ENCODE measurements at regions not wholly inside any gene's neighbourhood (a gene's known extent, or its start where the extent isn't known, plus 50 kb on each side); places are given as distances from the start of the nearest gene placed in this dataset.

- H3K9me3 ChIP-seq (replicated peaks): no peaks in the 10 kb centered on the region
- TF ChIP-seq, protein P1, sequence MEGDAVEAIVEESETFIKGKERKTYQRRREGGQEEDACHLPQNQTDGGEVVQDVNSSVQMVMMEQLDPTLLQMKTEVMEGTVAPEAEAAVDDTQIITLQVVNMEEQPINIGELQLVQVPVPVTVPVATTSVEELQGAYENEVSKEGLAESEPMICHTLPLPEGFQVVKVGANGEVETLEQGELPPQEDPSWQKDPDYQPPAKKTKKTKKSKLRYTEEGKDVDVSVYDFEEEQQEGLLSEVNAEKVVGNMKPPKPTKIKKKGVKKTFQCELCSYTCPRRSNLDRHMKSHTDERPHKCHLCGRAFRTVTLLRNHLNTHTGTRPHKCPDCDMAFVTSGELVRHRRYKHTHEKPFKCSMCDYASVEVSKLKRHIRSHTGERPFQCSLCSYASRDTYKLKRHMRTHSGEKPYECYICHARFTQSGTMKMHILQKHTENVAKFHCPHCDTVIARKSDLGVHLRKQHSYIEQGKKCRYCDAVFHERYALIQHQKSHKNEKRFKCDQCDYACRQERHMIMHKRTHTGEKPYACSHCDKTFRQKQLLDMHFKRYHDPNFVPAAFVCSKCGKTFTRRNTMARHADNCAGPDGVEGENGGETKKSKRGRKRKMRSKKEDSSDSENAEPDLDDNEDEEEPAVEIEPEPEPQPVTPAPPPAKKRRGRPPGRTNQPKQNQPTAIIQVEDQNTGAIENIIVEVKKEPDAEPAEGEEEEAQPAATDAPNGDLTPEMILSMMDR (IDR thresholded peaks at IDR 0.05; ENCODE audit: borderline replicate concordance): no peak
- intact Hi-C loops (cut with micrococcal nuclease): no loop called here
- peaks cover 17% of the 10 kb centered on the region for H3K4me1 ChIP-seq
- no peaks in the 10 kb centered on the region for H3K36me3 ChIP-seq
- H3K27me3 ChIP-seq (ENCODE audit: low read depth): peaks cover 9% of the 10 kb centered on the region
- H3K4me3 ChIP-seq: no peak overlapping the region
- no peak overlapping the region for H3K27ac ChIP-seq (replicated peaks)
- DNase-seq: no peak
Measured at GRCh38 chr6:167505199-167505598, 180.3 kb downstream of the TTLL2 start.

- intact Hi-C loops (cut with micrococcal nuclease): no loop called here
- no peak for DNase-seq
- TF ChIP-seq, protein P1 (IDR thresholded peaks at IDR 0.05; ENCODE audit: borderline replicate concordance): no peak
Measured at GRCh38 chr6:167505782-167506181, 180.9 kb downstream of the TTLL2 start.

GRCh38 chr6:167506443-167507301, 181.8 kb downstream of the TTLL2 start:
- peaks cover 17% of the 10 kb centered on the region for H3K4me1 ChIP-seq
- intact Hi-C loops (cut with micrococcal nuclease): no loop called here
- H3K27ac ChIP-seq (replicated peaks): no peak overlapping the region
- no peaks in the 10 kb centered on the region for H3K36me3 ChIP-seq
- DNase-seq: no peak
- H3K9me3 ChIP-seq (replicated peaks): no peaks in the 10 kb centered on the region
- TF ChIP-seq, protein P1 (IDR thresholded peaks at IDR 0.05; ENCODE audit: borderline replicate concordance): no peak
- no peak overlapping the region for H3K4me3 ChIP-seq
- peaks cover 9% of the 10 kb centered on the region for H3K27me3 ChIP-seq (ENCODE audit: low read depth)

More at GRCh38 chr6:167505782-167506181, 180.9 kb downstream of the TTLL2 start:
- no peak overlapping the region for H3K4me3 ChIP-seq
- peaks cover 17% of the 10 kb centered on the region for H3K4me1 ChIP-seq
- H3K36me3 ChIP-seq: no peaks in the 10 kb centered on the region
- H3K27me3 ChIP-seq (ENCODE audit: low read depth): peaks cover 9% of the 10 kb centered on the region
- H3K27ac ChIP-seq (replicated peaks): no peak overlapping the region
- no peaks in the 10 kb centered on the region for H3K9me3 ChIP-seq (replicated peaks)

DNA sequence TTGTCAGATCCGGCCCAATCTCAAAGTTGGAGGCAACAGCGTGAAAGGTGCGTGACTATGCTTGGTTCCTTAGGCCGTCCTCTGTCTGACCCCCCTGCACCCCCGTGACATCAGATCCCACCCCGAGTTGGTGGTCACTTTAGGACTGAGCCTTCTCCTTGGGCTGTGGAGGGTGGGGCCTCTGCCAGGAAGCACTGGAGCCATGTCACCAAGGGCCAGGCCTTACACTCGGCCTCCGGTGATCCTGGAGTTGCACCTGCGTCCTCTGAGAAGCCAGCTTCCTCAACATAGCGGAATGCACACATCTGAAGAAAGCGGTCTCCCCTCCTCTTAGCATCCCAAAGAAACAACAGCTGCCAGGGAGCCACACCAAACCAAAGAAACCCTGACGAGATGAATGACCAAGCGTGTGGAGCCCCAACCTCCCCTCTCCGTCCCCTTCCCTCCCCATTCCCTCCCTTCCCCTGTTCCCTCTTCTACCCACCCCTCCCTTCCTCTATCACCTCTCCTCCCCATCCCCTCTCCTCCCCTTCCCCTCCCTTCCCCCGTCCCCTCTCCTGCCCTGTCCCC, 182.6 kb downstream of the TTLL2 start:
- intact Hi-C loops (cut with micrococcal nuclease): no loop called here
- peaks cover 17% of the 10 kb centered on the region for H3K4me1 ChIP-seq
- no peaks in the 10 kb centered on the region for H3K9me3 ChIP-seq (replicated peaks)
- H3K27me3 ChIP-seq (ENCODE audit: low read depth): peaks cover 11% of the 10 kb centered on the region
- TF ChIP-seq, protein P1 (IDR thresholded peaks at IDR 0.05; ENCODE audit: borderline replicate concordance): no peak
- H3K27ac ChIP-seq (replicated peaks): no peak overlapping the region
- no peak for DNase-seq
- no peaks in the 10 kb centered on the region for H3K36me3 ChIP-seq
- H3K4me3 ChIP-seq: no peak overlapping the region

GRCh38 chr6:167508919-167509852, 184.3 kb downstream of the TTLL2 start:
- H3K36me3 ChIP-seq: no peaks in the 10 kb centered on the region
- H3K27ac ChIP-seq (replicated peaks): no peak overlapping the region
- H3K4me3 ChIP-seq: no peak overlapping the region
- TF ChIP-seq, protein P1 (IDR thresholded peaks at IDR 0.05; ENCODE audit: borderline replicate concordance): no peak
- peaks cover 19% of the 10 kb centered on the region for H3K27me3 ChIP-seq (ENCODE audit: low read depth)
- H3K4me1 ChIP-seq: peaks cover 16% of the 10 kb centered on the region
- DNase-seq: no peak
- no peaks in the 10 kb centered on the region for H3K9me3 ChIP-seq (replicated peaks)
- intact Hi-C loops (cut with micrococcal nuclease): no loop called here

Data from left ventricle myocardium inferior (tissue), 1 donor.